B cell (primary cell): ENCODE measurements at regions not wholly inside any gene's neighbourhood (a gene's known extent, or its start where the extent isn't known, plus 50 kb on each side); places are given as distances from the start of the nearest gene placed in this dataset.

ENCODE experiments used
- ATAC-seq: fragments of 200-7000 bp; cut with Tn5 transposase; one replicate; pipeline ENCODE4 v1.10.0; 2021; ENCODE audit warnings: low read depth, mild to moderate bottlenecking, moderate number of reproducible peaks, moderate library complexity
- CTCF ChIA-PET: fragments of 350-600 bp; sonication (Branson Sonifier 250); formaldehyde crosslinking; loops from one replicate; lab custom pipeline; 2021; ENCODE audit warnings: antibody characterized with exemption, inconsistent platforms; lab: Charles Lee
- POLR2A ChIA-PET: fragments of 350-600 bp; sonication (Branson Sonifier 250); formaldehyde crosslinking; loops from one replicate; lab custom pipeline; 2021; ENCODE audit warnings: antibody characterized with exemption; lab: Charles Lee
- DNase-seq: peaks from one replicate; pipeline ENCODE4 v3.0.0; 2013
- H2AFZ ChIP-seq: 2 replicates; pipeline ENCODE4 v1.6.1; 2012; ENCODE audit warnings: mild to moderate bottlenecking, low read depth, low read length; ENCODE audit not compliant: insufficient read depth, poor library complexity, severe bottlenecking
- H3K27ac ChIP-seq, 2 donors: 1 replicate in 1 of 2; 2 replicates in 1 of 2; pipeline ENCODE4 v1.5.1; 2012 to 2013; ENCODE audit warnings: low read length in 2 of 2, mild to moderate bottlenecking in 2 of 2, moderate library complexity in 1 of 2
- H3K27me3 ChIP-seq, 4 experiments: fragments of 200-600 bp in 1 of 4; sonication (generic) in 1 of 4; replicated peaks in 1 of 4; 1 replicate in 2 of 4; 2 replicates in 2 of 4; pipeline versions ENCODE4 v1.6.1 to v1.7.0; 2013 to 2016; ENCODE audit warnings: low read length in 3 of 4, mild to moderate bottlenecking in 2 of 4, mixed read lengths in 1 of 4, moderate library complexity in 1 of 4; ENCODE audit not compliant: insufficient read depth in 4 of 4, control insufficient read depth in 3 of 4; ENCODE audit errors: control extremely low read depth in 1 of 4
- H3K36me3 ChIP-seq, 2 experiments: replicated peaks in 1 of 2; 1 replicate in 1 of 2; 2 replicates in 1 of 2; pipeline versions ENCODE4 v1.6.1 to v1.7.1; 2013; ENCODE audit warnings: low read length in 1 of 2; ENCODE audit not compliant: insufficient read depth in 2 of 2, control insufficient read depth in 1 of 2; ENCODE audit errors: control extremely low read depth in 1 of 2, extremely low read depth in 1 of 2
- H3K4me1 ChIP-seq, 2 donors: fragments of 200-600 bp in 1 of 2; sonication (generic) in 1 of 2; 1 replicate in 1 of 2; 2 replicates in 1 of 2; pipeline versions ENCODE4 v1.5.1 to v1.6.1; 2013 to 2017; ENCODE audit warnings: low read length in 2 of 2; ENCODE audit not compliant: control insufficient read depth in 2 of 2, insufficient read depth in 2 of 2
- H3K4me2 ChIP-seq: replicated peaks from 2 replicates; pipeline ENCODE3; 2012; ENCODE audit warnings: mild to moderate bottlenecking, low read depth, low read length; ENCODE audit not compliant: poor library complexity, severe bottlenecking
- H3K4me3 ChIP-seq, 5 experiments: fragments of 200-600 bp in 1 of 5; sonication (generic) in 1 of 5; 1 replicate in 3 of 5; 2 replicates in 2 of 5; pipeline versions ENCODE4 v1.5.1 to v1.7.0; 2011 to 2016; ENCODE audit warnings: low read length in 4 of 5, mild to moderate bottlenecking in 4 of 5, low read depth in 2 of 5, control low read depth in 1 of 5, moderate library complexity in 1 of 5; ENCODE audit not compliant: insufficient read depth in 1 of 5; ENCODE audit errors: control extremely low read depth in 1 of 5, extremely low read depth in 1 of 5
- H3K79me2 ChIP-seq: fragments of 200-600 bp; sonication (generic); one replicate; pipeline ENCODE4 v1.6.0; 2016; ENCODE audit warnings: low read length; ENCODE audit not compliant: control insufficient read depth, insufficient read depth
- H3K9ac ChIP-seq: fragments of 200-600 bp; sonication (generic); 2 replicates; pipeline ENCODE4 v1.6.1; 2017; ENCODE audit warnings: mild to moderate bottlenecking, low read length, moderate library complexity
- H3K9me3 ChIP-seq, 3 donors: one replicate each; pipeline versions ENCODE4 v1.6.1 to v1.7.1; 2013; ENCODE audit warnings: low read length in 2 of 3; ENCODE audit not compliant: control insufficient read depth in 2 of 3, insufficient read depth in 1 of 3; ENCODE audit errors: control extremely low read depth in 1 of 3
- H4K20me1 ChIP-seq: 2 replicates; pipeline ENCODE4 v1.6.0; 2012; ENCODE audit warnings: mild to moderate bottlenecking, low read length; ENCODE audit not compliant: insufficient read depth, control insufficient read depth, poor library complexity, severe bottlenecking
- H3K27ac Mint-ChIP-seq: one replicate; pipeline ENCODE4 v1.8.0; 2021; ENCODE audit warnings: mixed read lengths
- H3K27me3 Mint-ChIP-seq: one replicate; pipeline ENCODE4 v1.8.0; 2021; ENCODE audit warnings: mixed read lengths
- H3K4me1 Mint-ChIP-seq: one replicate; pipeline ENCODE4 v1.8.0; 2021; ENCODE audit warnings: mixed read lengths
- H3K4me3 Mint-ChIP-seq: one replicate; pipeline ENCODE4 v1.8.0; 2021; ENCODE audit warnings: mixed read lengths
- H3K9me3 Mint-ChIP-seq: one replicate; pipeline ENCODE4 v1.8.0; 2022; ENCODE audit warnings: mixed read lengths; ENCODE audit not compliant: insufficient read depth
- CTCF ChIP-seq: fragments of 200-600 bp; IDR thresholded peaks from one replicate; pipeline ENCODE4 v1.8.0; 2022; ENCODE audit warnings: antibody characterized with exemption, mild to moderate bottlenecking
- EZH2 ChIP-seq: IDR thresholded peaks from 2 replicates; pipeline ENCODE4 v1.6.1; 2012; ENCODE audit warnings: borderline replicate concordance, low read depth, mild to moderate bottlenecking, moderate library complexity, low read length; ENCODE audit not compliant: insufficient read depth, poor library complexity, severe bottlenecking
- WGBS: methylation state at CpG from one replicate; pipeline ENCODE4 v1.1.5; 2013; ENCODE audit warnings: missing lambda C conversion rate; ENCODE audit not compliant: insufficient coverage; 5-methylcytosine and 5-hydroxymethylcytosine counted together
- intact Hi-C: fragments of 100-400 bp; cut with micrococcal nuclease; formaldehyde crosslinking; loops from one replicate; pipeline ENCODE4 v1.10.0; 2022

DNA sequence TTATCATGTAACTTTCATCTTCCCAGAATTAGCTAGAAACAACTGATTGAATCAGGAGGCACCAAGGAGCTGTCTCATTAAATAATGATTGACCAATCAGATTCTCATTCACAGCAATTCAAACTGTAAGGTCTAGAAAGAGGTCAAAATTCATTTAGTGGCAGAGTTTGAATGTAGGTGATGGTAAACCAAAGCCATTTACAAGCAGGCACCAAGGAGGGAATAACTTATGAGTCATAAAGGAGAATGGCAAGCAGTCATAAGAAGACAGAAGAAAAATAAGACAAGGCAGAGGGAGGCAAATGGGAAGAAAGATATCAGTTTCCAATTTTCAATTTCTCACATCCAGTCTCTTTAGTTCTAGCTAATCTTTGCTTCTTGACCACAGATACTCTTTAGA lies 52.9 kb upstream of the DEFB112 start:
- TF ChIP-seq CTCF (no peak), EZH2 (no peak)
- H4K20me1 ChIP-seq = no peaks in the 10 kb centered on the region
- Mint-ChIP-seq H3K27me3 (no peaks in the 10 kb centered on the region), H3K4me1 (no peaks in the 10 kb centered on the region), H3K4me3 (no peak overlapping the region), H3K27ac (no peak overlapping the region), H3K9me3 (no peaks in the 10 kb centered on the region)
- H3K9ac ChIP-seq = no peak overlapping the region
- ChIA-PET POLR2A (no interaction called here), CTCF (no interaction called here)
- H3K79me2 ChIP-seq = no peaks in the 10 kb centered on the region
- H3K4me2 ChIP-seq = no peak overlapping the region
- H3K27me3 ChIP-seq = no peaks in the 10 kb centered on the region
- intact Hi-C loops = no loop called here
- no peaks in the 10 kb centered on the region for H3K4me1 ChIP-seq
- H3K9me3 ChIP-seq = peaks cover 0 to 3% (median 0%) of the 10 kb centered on the region in 3 donors
- no peak overlapping the region for H3K4me3 ChIP-seq
- DNase-seq (no peak), ATAC-seq (no peak)
- H3K27ac ChIP-seq = no peak overlapping the region
- H3K36me3 ChIP-seq = no peaks in the 10 kb centered on the region
- no peak overlapping the region for H2AFZ ChIP-seq

DNA sequence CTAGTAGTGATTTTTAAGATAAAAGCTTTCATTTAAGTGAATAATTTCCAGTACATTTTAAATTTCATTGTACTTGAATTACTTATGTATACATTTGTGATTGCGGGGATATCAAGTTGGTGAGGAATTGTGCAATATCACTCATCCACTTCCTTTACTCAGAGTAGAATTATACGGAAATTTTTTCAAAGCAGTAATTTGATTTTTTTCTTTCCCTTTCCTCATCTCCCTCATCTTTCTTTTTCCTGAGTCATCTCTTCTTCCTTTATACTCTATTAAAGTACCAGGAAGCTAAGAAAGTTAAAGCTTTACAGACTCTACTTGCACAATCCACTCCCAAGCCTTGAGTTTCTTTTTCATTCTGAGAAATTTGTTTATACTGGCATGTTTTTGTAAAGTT lies 60.9 kb upstream of the DEFB112 start:
- no peak overlapping the region for H3K4me3 Mint-ChIP-seq
- H3K4me1 ChIP-seq = no peaks in the 10 kb centered on the region
- DNase-seq = no peak
- no peaks in the 10 kb centered on the region for H3K27me3 Mint-ChIP-seq
- H3K4me2 ChIP-seq = no peak overlapping the region
- H3K9me3 ChIP-seq = no peaks in the 10 kb centered on the region
- no peaks in the 10 kb centered on the region for H3K36me3 ChIP-seq
- no peaks in the 10 kb centered on the region for H3K4me1 Mint-ChIP-seq
- H3K27ac ChIP-seq = no peak overlapping the region
- H3K27ac Mint-ChIP-seq = no peak overlapping the region
- WGBS = no CpG with 5 or more reads among the region's 2 CpGs
- H4K20me1 ChIP-seq = no peaks in the 10 kb centered on the region
- no peak overlapping the region for H3K4me3 ChIP-seq
- H3K79me2 ChIP-seq = no peaks in the 10 kb centered on the region
- H3K9me3 Mint-ChIP-seq = no peaks in the 10 kb centered on the region
- no peak for TF ChIP-seq CTCF
- no peak for TF ChIP-seq EZH2
- no peak overlapping the region for H3K9ac ChIP-seq
- no peak for ATAC-seq
- ChIA-PET POLR2A (no interaction called here), CTCF (no interaction called here)
- H2AFZ ChIP-seq = no peak overlapping the region
- H3K27me3 ChIP-seq = no peaks in the 10 kb centered on the region
- intact Hi-C loops = no loop called here
